OCI-LY3 (cell line): ENCODE measurements at regions not wholly inside any gene's neighbourhood (a gene's known extent, or its start where the extent isn't known, plus 50 kb on each side); places are given as distances from the start of the nearest gene placed in this dataset.

Experiments used
- CTCF ChIP-seq: fragments of 200-600, 300-600 bp; sonication (generic); IDR thresholded peaks from 2 replicates; pipeline ENCODE4 v1.5.1; 2014; ENCODE audit warnings: antibody characterized with exemption, low read length, low read depth
- EZH2phosphoT487 ChIP-seq: fragments of 200-600 bp; shearing (Covaris generic); IDR thresholded peaks from 2 replicates; pipeline ENCODE4 v1.6.1; 2018; ENCODE audit warnings: antibody characterized with exemption, mixed run types, low read depth

GRCh38 chr5:168109441-168109840 is 182.0 kb upstream of the WWC1 start:
- TF ChIP-seq CTCF (no peak), EZH2phosphoT487 (no peak)
